ENCODE measurements at regions not wholly inside any gene's neighbourhood (a gene's known extent, or its start where the extent isn't known, plus 50 kb on each side); places are given as distances from the start of the nearest gene placed in this dataset.

GRCh38 chr7:12490940-12491339, 79.6 kb upstream of the SCIN start:
- no peaks in the 10 kb centered on the region for H3K4me1 ChIP-seq (ENCODE audit: control insufficient read depth in 5 of 5, insufficient read depth in 5 of 5, low read length in 5 of 5)
- no peaks in the 10 kb centered on the region for H3K36me3 ChIP-seq (ENCODE audit: control insufficient read depth in 4 of 4, insufficient read depth in 4 of 4, low read length in 4 of 4)
- 79 to 82% methylated on average over 2 of the region's 2 CpGs for WGBS, 2 donors
- H3K9me3 ChIP-seq (ENCODE audit: control insufficient read depth in 4 of 4, insufficient read depth in 3 of 4, low read length in 3 of 4) = no peaks in the 10 kb centered on the region
- no peak overlapping the region for H3K9ac ChIP-seq (ENCODE audit: insufficient read depth in 1 of 2, low read length in 2 of 2)
- TF ChIP-seq CTCF (IDR thresholded peaks at IDR 0.05; ENCODE audit: control extremely low read depth, extremely low read depth) = no peak
- no peaks in the 10 kb centered on the region for H3K27me3 ChIP-seq (ENCODE audit: control insufficient read depth in 3 of 3, insufficient read depth in 3 of 3, low read length in 2 of 3)
- no peak overlapping the region for H3K4me3 ChIP-seq
- ATAC-seq (ENCODE audit: insufficient read depth, low FRiP score) = no peak
- H3K27ac ChIP-seq (ENCODE audit: low read depth in 1 of 2, low read length in 1 of 2) = no peak overlapping the region
- no peak for DNase-seq

GRCh38 chr7:12491526-12491925, 79.0 kb upstream of the SCIN start:
- no peak overlapping the region for H3K27ac ChIP-seq (ENCODE audit: low read depth in 1 of 2, low read length in 1 of 2)
- ATAC-seq (ENCODE audit: insufficient read depth, low FRiP score) (no peak), DNase-seq (no peak)
- H3K27me3 ChIP-seq (ENCODE audit: control insufficient read depth in 3 of 3, insufficient read depth in 3 of 3, low read length in 2 of 3) = no peaks in the 10 kb centered on the region
- H3K4me1 ChIP-seq (ENCODE audit: control insufficient read depth in 5 of 5, insufficient read depth in 5 of 5, low read length in 5 of 5) = no peaks in the 10 kb centered on the region
- no peaks in the 10 kb centered on the region for H3K36me3 ChIP-seq (ENCODE audit: control insufficient read depth in 4 of 4, insufficient read depth in 4 of 4, low read length in 4 of 4)
- no peak for TF ChIP-seq CTCF (IDR thresholded peaks at IDR 0.05; ENCODE audit: control extremely low read depth, extremely low read depth)
- 90 to 95% methylated on average over 3 of the region's 3 CpGs for WGBS, 2 donors
- H3K9me3 ChIP-seq (ENCODE audit: control insufficient read depth in 4 of 4, insufficient read depth in 3 of 4, low read length in 3 of 4) = no peaks in the 10 kb centered on the region
- no peak overlapping the region for H3K9ac ChIP-seq (ENCODE audit: insufficient read depth in 1 of 2, low read length in 2 of 2)
- no peak overlapping the region for H3K4me3 ChIP-seq

- Histone ChIP-seq H3K27me3 (ENCODE audit: control insufficient read depth in 3 of 3, insufficient read depth in 3 of 3, low read length in 2 of 3) (no peaks in the 10 kb centered on the region), H3K4me1 (ENCODE audit: control insufficient read depth in 5 of 5, insufficient read depth in 5 of 5, low read length in 5 of 5) (no peaks in the 10 kb centered on the region), H3K9ac (ENCODE audit: insufficient read depth in 1 of 2, low read length in 2 of 2) (no peak overlapping the region), H3K36me3 (ENCODE audit: control insufficient read depth in 4 of 4, insufficient read depth in 4 of 4, low read length in 4 of 4) (no peaks in the 10 kb centered on the region), H3K4me3 (no peak overlapping the region), H3K27ac (ENCODE audit: low read depth in 1 of 2, low read length in 1 of 2) (no peak overlapping the region), H3K9me3 (ENCODE audit: control insufficient read depth in 4 of 4, insufficient read depth in 3 of 4, low read length in 3 of 4) (no peaks in the 10 kb centered on the region)
- WGBS, 2 donors = 17 to 21% methylated on average over 1 of the region's 1 CpG
- no peak for TF ChIP-seq CTCF (IDR thresholded peaks at IDR 0.05; ENCODE audit: control extremely low read depth, extremely low read depth)
- peak in 1 of 3 donors; percentile 22 for DNase-seq
- no peak for ATAC-seq (ENCODE audit: insufficient read depth, low FRiP score)
These were observed 77.1 kb upstream of the SCIN start for GRCh38 chr7:12493407-12493806.
